Spleen (tissue), 11 donors: ENCODE measurements at regions not wholly inside any gene's neighbourhood (a gene's known extent, or its start where the extent isn't known, plus 50 kb on each side); places are given as distances from the start of the nearest gene placed in this dataset.

Source experiments
- DNase-seq: peaks from one replicate; pipeline ENCODE4 v3.0.0-alpha.2; 2020
- H3K27ac ChIP-seq, 8 donors: fragments of 200-600 bp; sonication (generic) in 7 of 8; 1 replicate in 4 of 8; 2 replicates in 4 of 8; pipeline versions ENCODE4 v1.5.0 to v1.8.0; 2016 to 2021; ENCODE audit warnings: inconsistent platforms in 4 of 8, mild to moderate bottlenecking in 4 of 8, moderate library complexity in 1 of 8
- H3K27me3 ChIP-seq, 7 donors: fragments of 200-600 bp; sonication (generic) in 6 of 7; replicated peaks in 1 of 7; 1 replicate in 4 of 7; 2 replicates in 3 of 7; pipeline versions ENCODE4 v1.5.0 to v1.8.0; 2016 to 2021; ENCODE audit warnings: inconsistent platforms in 3 of 7, mild to moderate bottlenecking in 1 of 7
- H3K36me3 ChIP-seq, 6 donors: fragments of 200-600 bp; sonication (generic) in 5 of 6; 1 replicate in 4 of 6; 2 replicates in 2 of 6; pipeline versions ENCODE4 v1.5.0 to v1.8.0; 2016 to 2021; ENCODE audit warnings: inconsistent platforms in 2 of 6
- H3K4me1 ChIP-seq, 6 donors: fragments of 200-600 bp; sonication (generic) in 5 of 6; 1 replicate in 3 of 6; 2 replicates in 3 of 6; pipeline versions ENCODE4 v1.5.0 to v1.8.0; 2016 to 2021; ENCODE audit warnings: inconsistent platforms in 3 of 6
- H3K4me3 ChIP-seq, 8 donors: fragments of 200-600 bp; sonication (generic) in 7 of 8; 1 replicate in 4 of 8; 2 replicates in 4 of 8; pipeline versions ENCODE4 v1.5.0 to v1.8.0; 2016 to 2021; ENCODE audit warnings: inconsistent platforms in 4 of 8, mild to moderate bottlenecking in 4 of 8, moderate library complexity in 2 of 8
- H3K9me3 ChIP-seq, 8 donors: fragments of 200-600 bp; sonication (generic) in 7 of 8; 1 replicate in 4 of 8; 2 replicates in 4 of 8; pipeline versions ENCODE4 v1.5.0 to v1.8.0; 2016 to 2021; ENCODE audit warnings: inconsistent platforms in 4 of 8
- CTCF ChIP-seq, 11 experiments: fragments of 200-600 bp in 7 of 11; fragments of 450-650 bp in 4 of 11; sonication (generic) in 4 of 11; IDR thresholded peaks in 8 of 11; conservative IDR thresholded peaks in 3 of 11; 1 replicate in 7 of 11; 2 replicates in 4 of 11; pipeline versions ENCODE4 v1.4.0 to v1.8.0; 2016 to 2021; ENCODE audit warnings: antibody characterized with exemption in 11 of 11, inconsistent platforms in 4 of 11, mild to moderate bottlenecking in 1 of 11
- POLR2A ChIP-seq, 3 donors: fragments of 450-650 bp; IDR thresholded peaks; one replicate each; pipeline ENCODE4 v1.5.1; 2017; ENCODE audit warnings: antibody characterized with exemption in 3 of 3, mild to moderate bottlenecking in 1 of 3
- POLR2AphosphoS5 ChIP-seq, 3 donors: sonication (generic); formaldehyde crosslinking; IDR thresholded peaks; one replicate each; pipeline ENCODE4 v1.5.1; 2017; ENCODE audit warnings: antibody characterized with exemption in 3 of 3
- WGBS, 5 donors: extraction: QIAGEN DNeasy Blood & Tissue Kit in 3 of 5; methylation state at CpG; one replicate each; pipeline versions ENCODE4 v1.1.5 to v1.1.7; 2013 to 2018; 5-methylcytosine and 5-hydroxymethylcytosine counted together
- intact Hi-C: fragments of 100-400 bp; cut with DNase I; formaldehyde crosslinking; loops from one replicate; pipeline ENCODE4 v1.15.0; 2023; ENCODE audit warnings: low total_unique reads
- donor health status: healthy with polysubstance abuse.
- donor health status: DM: no; HTN: no; CAD: no; lungs with moderate emphysema.
- donor health status: DM: no; HTN: no; CAD: no.
- donor health status: Bipolar disorder and iron deficiency.
- donor health status: healthy.
- donor health status: DM: no; HTN: no; CAD: no.
- donor health status: DM: yes; HTN: yes; CAD: no.

GRCh38 chr1:194975913-194976312 lies 1632.3 kb downstream of the KCNT2 start:
- Histone ChIP-seq H3K4me1 (no peaks in the 10 kb centered on the region), H3K4me3 (no peak overlapping the region), H3K36me3 (no peaks in the 10 kb centered on the region), H3K27me3 (no peaks in the 10 kb centered on the region), H3K9me3 (peaks cover 0 to 4% (median 0%) of the 10 kb centered on the region in 8 donors), H3K27ac (no peak overlapping the region)
- TF ChIP-seq POLR2A (IDR thresholded peaks at IDR 0.05) (no peak), POLR2AphosphoS5 (IDR thresholded peaks at IDR 0.05) (no peak), CTCF (IDR thresholded peaks at IDR 0.05 in 8 of 11, conservative IDR thresholded peaks at IDR 0.05 in 3 of 11) (no peak)
- WGBS, 5 donors: 79 to 95% (median 90%) methylated on average over 1 of the region's 1 CpG
- no peak for DNase-seq
- intact Hi-C loops: no loop called here

- Histone ChIP-seq H3K27ac (no peak overlapping the region), H3K9me3 (no peaks in the 10 kb centered on the region), H3K36me3 (no peaks in the 10 kb centered on the region), H3K4me1 (no peaks in the 10 kb centered on the region), H3K4me3 (no peak overlapping the region), H3K27me3 (no peaks in the 10 kb centered on the region)
- TF ChIP-seq POLR2A (IDR thresholded peaks at IDR 0.05) (no peak), POLR2AphosphoS5 (IDR thresholded peaks at IDR 0.05) (no peak), CTCF (IDR thresholded peaks at IDR 0.05 in 8 of 11, conservative IDR thresholded peaks at IDR 0.05 in 3 of 11) (no peak)
- 64 to 88% (median 80%) methylated on average over 1 of the region's 1 CpG for WGBS, 5 donors
- intact Hi-C loops: no loop called here
- no peak for DNase-seq
These were observed 1639.3 kb downstream of the KCNT2 start for GRCh38 chr1:194968916-194969315.

- 29 to 59% (median 45%) methylated on average over 1 of the region's 1 CpG for WGBS, 5 donors
- Histone ChIP-seq H3K36me3 (no peaks in the 10 kb centered on the region), H3K27me3 (no peaks in the 10 kb centered on the region), H3K27ac (no peak overlapping the region), H3K4me1 (no peaks in the 10 kb centered on the region), H3K9me3 (no peaks in the 10 kb centered on the region), H3K4me3 (no peak overlapping the region)
- intact Hi-C loops: no loop called here
- DNase-seq: no peak
- TF ChIP-seq POLR2AphosphoS5 (IDR thresholded peaks at IDR 0.05) (no peak), POLR2A (IDR thresholded peaks at IDR 0.05) (no peak)
These were observed 1648.4 kb downstream of the KCNT2 start for GRCh38 chr1:194959795-194960194.

- Histone ChIP-seq H3K36me3 (no peaks in the 10 kb centered on the region), H3K4me1 (no peaks in the 10 kb centered on the region), H3K9me3 (peaks cover 0 to 15% (median 3%) of the 10 kb centered on the region in 8 donors), H3K27ac (no peak overlapping the region), H3K4me3 (no peak overlapping the region), H3K27me3 (no peaks in the 10 kb centered on the region)
- TF ChIP-seq POLR2AphosphoS5 (IDR thresholded peaks at IDR 0.05): no peak
- TF ChIP-seq CTCF (IDR thresholded peaks at IDR 0.05 in 8 of 11, conservative IDR thresholded peaks at IDR 0.05 in 3 of 11): no peak
- no peak for TF ChIP-seq POLR2A (IDR thresholded peaks at IDR 0.05)
- intact Hi-C loops: no loop called here
- DNase-seq: no peak
- WGBS, 5 donors: 72 to 85% (median 77%) methylated on average over 6 of the region's 6 CpGs
These were observed 1656.1 kb downstream of the KCNT2 start for GRCh38 chr1:194952171-194952570.

- H3K4me1 ChIP-seq: no peaks in the 10 kb centered on the region
- H3K9me3 ChIP-seq: peaks cover 0 to 15% (median 3%) of the 10 kb centered on the region in 8 donors
- no peaks in the 10 kb centered on the region for H3K36me3 ChIP-seq
- intact Hi-C loops: loop anchor here (2.0 kb wide), 1 partner anchor 62 kb away; no protein-coding TSS in a partner anchor
- no peaks in the 10 kb centered on the region for H3K27me3 ChIP-seq
- WGBS, 5 donors: 69 to 94% (median 81%) methylated on average over 1 of the region's 1 CpG
- H3K4me3 ChIP-seq: no peak overlapping the region
- TF ChIP-seq POLR2A (IDR thresholded peaks at IDR 0.05) (no peak), CTCF (IDR thresholded peaks at IDR 0.05 in 8 of 11, conservative IDR thresholded peaks at IDR 0.05 in 3 of 11) (no peak), POLR2AphosphoS5 (IDR thresholded peaks at IDR 0.05) (no peak)
- no peak overlapping the region for H3K27ac ChIP-seq
- no peak for DNase-seq
These were observed 1657.7 kb downstream of the KCNT2 start for GRCh38 chr1:194950584-194950983.
